Fibroblast of pulmonary artery (primary cell): ENCODE measurements at regions not wholly inside any gene's neighbourhood (a gene's known extent, or its start where the extent isn't known, plus 50 kb on each side); places are given as distances from the start of the nearest gene placed in this dataset.
"Not testable (repeated sequence)": the region's sequence is repeated elsewhere in the genome, so short reads cannot be mapped to it uniquely, and the experiment has no call there.

Experiments
- DNase-seq: peaks from one replicate; pipeline ENCODE4 v3.0.0-alpha.2; 2010; ENCODE audit warnings: low read depth
- H3K4me3 ChIP-seq: replicated peaks from 2 replicates; pipeline ENCODE4 v1.5.1; 2011; ENCODE audit warnings: low read depth, mild to moderate bottlenecking, control low read depth, low read length, moderate library complexity
- CTCF ChIP-seq: IDR thresholded peaks from 2 replicates; pipeline ENCODE4 v1.5.1; 2011; ENCODE audit warnings: mild to moderate bottlenecking, control low read depth, low read length, inconsistent platforms; ENCODE audit errors: missing control alignments

DNA sequence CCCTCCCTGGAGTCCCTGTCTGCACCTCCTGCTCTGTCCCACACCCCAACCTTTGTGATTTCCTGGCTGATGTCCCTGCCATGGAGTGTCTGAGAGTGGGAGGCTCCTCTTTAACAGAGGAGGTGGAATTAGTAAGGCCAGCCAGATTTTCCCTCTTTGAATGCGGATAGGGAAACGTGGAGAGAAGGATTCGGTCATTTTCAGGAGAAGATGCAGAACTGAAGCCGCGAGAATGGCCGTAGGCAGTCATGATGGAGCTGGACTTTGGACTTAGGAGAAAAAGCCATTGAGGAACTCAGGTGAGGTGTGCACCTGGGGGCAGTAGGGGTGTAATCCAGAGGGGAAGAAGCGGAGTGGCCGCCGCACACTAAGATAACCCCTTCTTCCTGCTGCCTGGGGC is 138.1 kb upstream of the ATP10A start:
- no peak for TF ChIP-seq CTCF
- no peak overlapping the region for H3K4me3 ChIP-seq
- no peak for DNase-seq

DNA sequence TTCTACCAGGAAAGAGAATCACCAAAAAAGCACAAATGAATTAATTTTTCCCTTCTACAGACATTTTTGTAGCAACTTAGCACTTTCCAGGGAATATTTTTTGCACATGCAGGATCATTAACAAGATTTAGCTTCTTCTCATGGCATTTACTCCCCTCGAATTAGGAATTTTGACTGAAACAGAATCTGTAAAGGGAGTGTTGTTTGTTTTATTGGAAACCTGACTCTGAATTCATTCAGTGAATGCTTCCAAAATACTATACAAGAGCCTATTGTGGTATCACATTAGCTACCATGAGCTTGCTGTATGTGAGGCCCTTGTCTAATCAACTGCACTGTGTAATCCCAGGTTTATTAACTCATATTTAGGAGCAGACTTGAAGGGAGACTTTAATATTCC is 130.4 kb upstream of the ATP10A start:
- no peak overlapping the region for H3K4me3 ChIP-seq
- no peak for DNase-seq
- TF ChIP-seq CTCF: no peak

DNA sequence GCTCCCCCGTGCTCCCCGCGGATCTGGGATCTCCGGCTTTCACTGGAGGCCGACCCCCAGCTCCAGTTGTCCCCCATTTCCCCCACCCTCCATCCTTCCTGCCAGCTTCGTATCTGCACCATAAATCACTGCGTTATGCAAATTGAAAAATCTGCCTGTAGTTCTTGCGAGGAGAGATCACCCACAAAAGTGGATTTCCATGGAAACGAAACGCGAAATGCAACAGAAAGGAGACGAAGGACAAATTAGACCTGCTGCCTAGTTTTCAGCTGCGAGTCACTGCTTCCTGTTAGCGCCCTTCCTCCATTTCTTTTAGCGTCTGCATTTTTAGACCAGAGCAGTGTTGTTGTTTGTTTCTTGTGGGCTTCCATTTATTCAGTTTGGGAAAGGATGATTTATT is 127.1 kb upstream of the ATP10A start:
- TF ChIP-seq CTCF: no peak
- no peak for DNase-seq
- H3K4me3 ChIP-seq: no peak overlapping the region

GRCh38 chr15:25989327-25989726 is 126.2 kb upstream of the ATP10A start:
- H3K4me3 ChIP-seq: no peak overlapping the region
- no peak for DNase-seq
- no peak for TF ChIP-seq CTCF

GRCh38 chr15:25988716-25989115 is 125.6 kb upstream of the ATP10A start:
- DNase-seq, H3K4me3 ChIP-seq: not testable (repeated sequence)

DNA sequence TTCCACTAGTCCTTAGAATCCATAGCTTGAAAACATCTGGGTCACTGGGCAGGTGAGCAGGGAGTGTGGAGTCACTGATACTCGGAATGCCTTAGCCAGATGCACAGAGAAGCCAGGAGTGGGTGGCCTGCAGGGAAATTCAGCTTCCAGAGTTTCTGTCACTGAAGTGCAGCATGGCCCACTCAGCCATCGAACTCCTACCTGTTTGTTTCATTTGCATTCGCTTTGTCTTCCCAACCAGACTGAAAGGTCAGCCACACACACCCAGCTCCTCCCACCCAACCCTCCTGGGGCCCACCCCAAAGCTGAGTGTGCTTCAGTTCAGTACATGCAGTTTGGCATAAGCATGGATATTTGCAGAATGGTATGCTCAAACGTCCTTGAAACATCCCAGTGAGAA is 124.5 kb upstream of the ATP10A start:
- H3K4me3 ChIP-seq: no peak overlapping the region
- no peak for TF ChIP-seq CTCF
- DNase-seq: no peak

DNA sequence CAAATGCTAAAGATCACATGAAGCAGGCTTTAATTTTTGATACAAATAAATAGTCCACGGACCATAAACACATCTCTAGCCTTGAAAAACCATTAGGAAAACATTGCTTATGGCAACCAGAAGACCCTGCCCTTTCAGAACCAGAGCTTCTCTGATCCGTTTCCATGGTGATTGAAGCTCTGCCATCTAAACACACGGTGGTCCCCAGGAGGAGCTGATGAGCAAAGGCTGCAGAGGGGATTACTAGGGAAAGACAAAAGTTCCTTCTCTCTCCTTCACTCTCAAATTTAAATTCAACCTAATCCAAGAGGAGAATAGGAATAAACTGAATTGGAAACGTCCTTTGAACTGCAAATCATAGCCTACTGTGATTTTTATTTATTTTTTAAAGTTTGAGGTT is 122.0 kb upstream of the ATP10A start:
- H3K4me3 ChIP-seq: no peak overlapping the region
- DNase-seq: no peak
- no peak for TF ChIP-seq CTCF

GRCh38 chr15:25982736-25983135 is 119.6 kb upstream of the ATP10A start:
- DNase-seq: no peak
- no peak for TF ChIP-seq CTCF
- no peak overlapping the region for H3K4me3 ChIP-seq
